MCF 10A (cell line): ENCODE measurements at regions not wholly inside any gene's neighbourhood (a gene's known extent, or its start where the extent isn't known, plus 50 kb on each side); places are given as distances from the start of the nearest gene placed in this dataset.

ENCODE experiments used
- BruUV-seq: library from RNA; stranded (reverse); fragments of 400-500 nt; replicated peaks from 2 replicates; lab custom pipeline; 2021; lab: Mats Ljungman, UMichigan
- CTCF ChIA-PET: fragments of 300-600 bp; sonication (Branson Sonifier 250); formaldehyde crosslinking; extraction: SDS; loops from one replicate; lab custom pipeline; 2021; ENCODE audit warnings: antibody characterized with exemption, inconsistent platforms; lab: Yijun Ruan, JAX
- POLR2A ChIA-PET: fragments of 300-600, 350-650 bp; sonication (Branson Sonifier 250); formaldehyde crosslinking; extraction: SDS; loops from one replicate; lab custom pipeline; 2020; ENCODE audit warnings: antibody characterized with exemption, inconsistent platforms; lab: Yijun Ruan, JAX
- DNase-seq: peaks from one replicate; pipeline ENCODE4 v3.0.0-alpha.2; 2018; ENCODE audit not compliant: unreplicated experiment
- H3K27ac Mint-ChIP-seq: one replicate; pipeline ENCODE4 v1.8.0; 2022; ENCODE audit warnings: mild to moderate bottlenecking, low read depth, mixed read lengths; ENCODE audit not compliant: unreplicated experiment
- H3K27me3 Mint-ChIP-seq: one replicate; pipeline ENCODE4 v1.8.0; 2022; ENCODE audit warnings: mixed read lengths; ENCODE audit not compliant: insufficient read depth, unreplicated experiment
- H3K36me3 Mint-ChIP-seq: one replicate; pipeline ENCODE4 v1.8.0; 2022; ENCODE audit warnings: mild to moderate bottlenecking, moderate library complexity, mixed read lengths; ENCODE audit not compliant: insufficient read depth, unreplicated experiment
- H3K4me1 Mint-ChIP-seq: one replicate; pipeline ENCODE4 v1.8.0; 2022; ENCODE audit warnings: mixed read lengths; ENCODE audit not compliant: insufficient read depth, unreplicated experiment
- H3K4me3 Mint-ChIP-seq: one replicate; pipeline ENCODE4 v1.8.0; 2022; ENCODE audit warnings: mild to moderate bottlenecking, moderate library complexity, mixed read lengths; ENCODE audit not compliant: unreplicated experiment
- H3K9me3 Mint-ChIP-seq: one replicate; pipeline ENCODE4 v1.8.0; 2022; ENCODE audit warnings: mixed read lengths; ENCODE audit not compliant: unreplicated experiment
- intact Hi-C: fragments of 100-400 bp; cut with micrococcal nuclease; formaldehyde crosslinking; loops from 2 replicates; pipeline ENCODE4 v1.14.1; 2022
- TF ChIP-seq, protein P1 (sequence below): fragments of 200-600 bp; IDR thresholded peaks from one replicate; pipeline ENCODE4 v1.8.0; 2022; ENCODE audit warnings: antibody characterized with exemption, mild to moderate bottlenecking; ENCODE audit not compliant: unreplicated experiment

- TF ChIP-seq, protein P1, sequence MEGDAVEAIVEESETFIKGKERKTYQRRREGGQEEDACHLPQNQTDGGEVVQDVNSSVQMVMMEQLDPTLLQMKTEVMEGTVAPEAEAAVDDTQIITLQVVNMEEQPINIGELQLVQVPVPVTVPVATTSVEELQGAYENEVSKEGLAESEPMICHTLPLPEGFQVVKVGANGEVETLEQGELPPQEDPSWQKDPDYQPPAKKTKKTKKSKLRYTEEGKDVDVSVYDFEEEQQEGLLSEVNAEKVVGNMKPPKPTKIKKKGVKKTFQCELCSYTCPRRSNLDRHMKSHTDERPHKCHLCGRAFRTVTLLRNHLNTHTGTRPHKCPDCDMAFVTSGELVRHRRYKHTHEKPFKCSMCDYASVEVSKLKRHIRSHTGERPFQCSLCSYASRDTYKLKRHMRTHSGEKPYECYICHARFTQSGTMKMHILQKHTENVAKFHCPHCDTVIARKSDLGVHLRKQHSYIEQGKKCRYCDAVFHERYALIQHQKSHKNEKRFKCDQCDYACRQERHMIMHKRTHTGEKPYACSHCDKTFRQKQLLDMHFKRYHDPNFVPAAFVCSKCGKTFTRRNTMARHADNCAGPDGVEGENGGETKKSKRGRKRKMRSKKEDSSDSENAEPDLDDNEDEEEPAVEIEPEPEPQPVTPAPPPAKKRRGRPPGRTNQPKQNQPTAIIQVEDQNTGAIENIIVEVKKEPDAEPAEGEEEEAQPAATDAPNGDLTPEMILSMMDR: no peak
- Mint-ChIP-seq H3K27ac (no peak overlapping the region), H3K36me3 (no peaks in the 10 kb centered on the region), H3K27me3 (no peaks in the 10 kb centered on the region), H3K4me1 (no peaks in the 10 kb centered on the region), H3K4me3 (no peak overlapping the region), H3K9me3 (peaks cover 22% of the 10 kb centered on the region)
- intact Hi-C loops: no loop called here
- CTCF ChIA-PET: no interaction called here
- no TSS peak for BruUV-seq
- POLR2A ChIA-PET: interaction anchor here (0.6 kb wide), 1 partner anchor 119 kb away, joined by 3 read pairs; no protein-coding TSS in a partner anchor
- no peak for DNase-seq
Observed at GRCh38 chr5:3912790-3913189, 317.2 kb downstream of the IRX1 start.

DNA sequence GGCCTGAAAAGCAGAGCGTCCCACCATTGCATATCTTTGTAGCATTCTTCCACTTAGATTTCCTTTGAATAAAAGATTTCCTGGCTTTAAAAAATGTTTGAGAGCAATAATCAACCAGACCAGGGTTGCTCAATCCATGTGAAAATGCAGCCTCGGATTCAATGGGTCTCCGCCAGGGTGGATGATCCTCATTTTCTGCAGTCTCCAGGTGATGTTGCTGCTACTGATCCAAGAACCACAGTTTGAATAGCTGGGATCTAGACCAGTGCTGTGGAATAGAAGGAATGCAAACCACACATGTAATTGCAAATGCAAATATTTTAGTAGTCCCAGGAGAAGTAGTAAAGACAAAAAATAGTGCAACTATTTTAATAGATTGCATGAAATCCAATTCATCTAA is 317.6 kb downstream of the IRX1 start:
- peaks cover 20% of the 10 kb centered on the region for H3K9me3 Mint-ChIP-seq
- no TSS peak for BruUV-seq

GRCh38 chr5:3925022-3925421 is 329.4 kb downstream of the IRX1 start:
- ChIA-PET CTCF (no interaction called here), POLR2A (no interaction called here)
- H3K36me3 Mint-ChIP-seq: no peaks in the 10 kb centered on the region
- no peak overlapping the region for H3K4me3 Mint-ChIP-seq
- no peak overlapping the region for H3K27ac Mint-ChIP-seq
- DNase-seq: no peak
- intact Hi-C loops: no loop called here
- H3K9me3 Mint-ChIP-seq: peaks cover 43% of the 10 kb centered on the region
- H3K4me1 Mint-ChIP-seq: no peaks in the 10 kb centered on the region
- BruUV-seq: no TSS peak
- TF ChIP-seq, protein P1: no peak
- no peaks in the 10 kb centered on the region for H3K27me3 Mint-ChIP-seq

More for the DNA sequence above, 317.6 kb downstream of the IRX1 start:
- intact Hi-C loops: no loop called here
- Mint-ChIP-seq H3K4me3 (no peak overlapping the region), H3K36me3 (no peaks in the 10 kb centered on the region), H3K27me3 (no peaks in the 10 kb centered on the region), H3K4me1 (no peaks in the 10 kb centered on the region), H3K27ac (no peak overlapping the region)
- TF ChIP-seq, protein P1: no peak
- POLR2A ChIA-PET: no interaction called here
- CTCF ChIA-PET: interaction anchor here (0.5 kb wide), 1 partner anchor 515 kb away, joined by 3 read pairs; no protein-coding TSS in a partner anchor
- DNase-seq: no peak

GRCh38 chr5:3925935-3926334 is 330.3 kb downstream of the IRX1 start:
- no TSS peak for BruUV-seq
- H3K4me1 Mint-ChIP-seq: no peaks in the 10 kb centered on the region
- POLR2A ChIA-PET: no interaction called here
- no peak overlapping the region for H3K4me3 Mint-ChIP-seq
- no peaks in the 10 kb centered on the region for H3K36me3 Mint-ChIP-seq
- H3K9me3 Mint-ChIP-seq: peaks cover 35% of the 10 kb centered on the region
- intact Hi-C loops: no loop called here
- no peaks in the 10 kb centered on the region for H3K27me3 Mint-ChIP-seq
- H3K27ac Mint-ChIP-seq: no peak overlapping the region
- CTCF ChIA-PET: no interaction called here
- DNase-seq: no peak
- TF ChIP-seq, protein P1: no peak
